Neural progenitor cell (in vitro differentiated cells): ENCODE measurements at regions not wholly inside any gene's neighbourhood (a gene's known extent, or its start where the extent isn't known, plus 50 kb on each side); places are given as distances from the start of the nearest gene placed in this dataset.

Experiments
- EZH2 ChIP-seq: fragments of 200-600 bp; sonication (generic); IDR thresholded peaks from 2 replicates; pipeline ENCODE4 v1.6.1; 2017; ENCODE audit warnings: antibody characterized with exemption, mild to moderate bottlenecking, moderate library complexity
- EZH2phosphoT487 ChIP-seq: fragments of 200-600 bp; sonication (generic); IDR thresholded peaks from 2 replicates; pipeline ENCODE4 v1.6.1; 2017; ENCODE audit warnings: antibody characterized with exemption
- TF ChIP-seq, protein P1 (sequence below): fragments of 200-600 bp; sonication (generic); IDR thresholded peaks from 2 replicates; pipeline ENCODE4 v1.5.1; 2017; ENCODE audit warnings: antibody characterized with exemption, mild to moderate bottlenecking

DNA sequence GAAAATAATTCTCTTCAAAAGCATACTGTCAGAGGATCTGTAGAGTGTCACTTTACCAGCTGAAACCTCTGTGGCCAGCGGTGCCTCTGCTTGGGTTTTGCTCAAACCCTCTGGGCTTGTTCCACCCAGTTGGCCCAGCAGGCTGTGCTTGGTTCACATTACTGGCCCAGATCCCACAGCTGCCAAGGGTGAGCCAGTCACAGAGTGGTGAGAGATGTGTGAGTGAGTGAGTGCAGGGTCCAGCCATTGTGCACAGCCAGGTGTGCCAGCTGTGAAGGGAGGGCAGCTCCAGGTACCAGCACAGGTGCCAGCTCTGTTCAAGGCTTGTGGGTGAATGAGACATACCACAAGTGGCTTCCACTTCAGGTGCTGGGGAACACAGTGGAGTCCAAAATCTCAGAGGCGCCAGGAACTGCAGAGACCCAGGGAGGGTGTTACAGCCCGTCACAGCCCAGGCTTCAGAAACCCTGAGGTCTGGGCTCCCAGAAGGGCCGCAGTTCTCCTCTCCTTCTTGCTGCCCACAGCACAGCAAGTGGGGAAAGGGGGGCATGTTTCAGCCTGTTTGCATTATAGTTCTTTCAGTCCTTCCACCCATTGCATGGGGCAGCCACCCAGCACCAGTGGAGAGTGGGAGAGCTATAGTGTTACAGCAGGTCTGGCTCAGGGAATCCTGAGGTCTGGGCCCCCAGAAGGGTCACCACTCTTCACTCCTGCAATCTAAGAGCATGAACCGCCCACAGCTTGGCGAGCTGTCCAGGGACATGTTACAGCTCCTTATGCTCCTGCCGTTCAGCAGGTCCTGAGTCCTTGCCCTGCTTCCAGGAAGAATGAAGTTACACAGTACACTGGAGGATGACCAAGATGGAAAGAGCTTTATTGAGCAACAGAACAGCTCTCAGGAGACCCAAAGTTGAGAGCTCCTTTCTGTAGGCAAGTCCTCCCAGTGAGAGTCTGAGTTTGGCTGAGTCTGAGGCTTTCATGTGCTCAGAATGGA lies 931.7 kb upstream of the SORCS1 start:
- TF ChIP-seq, protein P1, sequence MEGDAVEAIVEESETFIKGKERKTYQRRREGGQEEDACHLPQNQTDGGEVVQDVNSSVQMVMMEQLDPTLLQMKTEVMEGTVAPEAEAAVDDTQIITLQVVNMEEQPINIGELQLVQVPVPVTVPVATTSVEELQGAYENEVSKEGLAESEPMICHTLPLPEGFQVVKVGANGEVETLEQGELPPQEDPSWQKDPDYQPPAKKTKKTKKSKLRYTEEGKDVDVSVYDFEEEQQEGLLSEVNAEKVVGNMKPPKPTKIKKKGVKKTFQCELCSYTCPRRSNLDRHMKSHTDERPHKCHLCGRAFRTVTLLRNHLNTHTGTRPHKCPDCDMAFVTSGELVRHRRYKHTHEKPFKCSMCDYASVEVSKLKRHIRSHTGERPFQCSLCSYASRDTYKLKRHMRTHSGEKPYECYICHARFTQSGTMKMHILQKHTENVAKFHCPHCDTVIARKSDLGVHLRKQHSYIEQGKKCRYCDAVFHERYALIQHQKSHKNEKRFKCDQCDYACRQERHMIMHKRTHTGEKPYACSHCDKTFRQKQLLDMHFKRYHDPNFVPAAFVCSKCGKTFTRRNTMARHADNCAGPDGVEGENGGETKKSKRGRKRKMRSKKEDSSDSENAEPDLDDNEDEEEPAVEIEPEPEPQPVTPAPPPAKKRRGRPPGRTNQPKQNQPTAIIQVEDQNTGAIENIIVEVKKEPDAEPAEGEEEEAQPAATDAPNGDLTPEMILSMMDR: no peak
- no peak for TF ChIP-seq EZH2
- no peak for TF ChIP-seq EZH2phosphoT487
